Gastrocnemius medialis (tissue), 4 donors: ENCODE measurements at regions not wholly inside any gene's neighbourhood (a gene's known extent, or its start where the extent isn't known, plus 50 kb on each side); places are given as distances from the start of the nearest gene placed in this dataset.

Source experiments
- ATAC-seq, 2 donors: fragments of 150-250 bp; one replicate each; pipeline ENCODE4 v1.9.1; 2016
- DNase-seq, 2 donors: peaks; one replicate each; pipeline ENCODE4 v3.0.0-alpha.2; 2019
- H3K27ac ChIP-seq, 4 donors: fragments of 200-600 bp; sonication (generic); 1 replicate in 1 of 4; 2 replicates in 3 of 4; pipeline ENCODE4 v1.5.1; 2016 to 2018; ENCODE audit warnings: mild to moderate bottlenecking in 2 of 4, moderate library complexity in 1 of 4
- H3K27me3 ChIP-seq, 3 donors: fragments of 200-600 bp; sonication (generic) in 2 of 3; 1 replicate in 1 of 3; 2 replicates in 2 of 3; pipeline versions ENCODE4 v1.5.1 to v1.6.0; 2016 to 2019; ENCODE audit warnings: mild to moderate bottlenecking in 1 of 3, moderate library complexity in 1 of 3
- H3K36me3 ChIP-seq, 2 donors: fragments of 200-600 bp; sonication (generic) in 1 of 2; one replicate each; pipeline ENCODE4 v1.5.1; 2017 to 2018
- H3K4me1 ChIP-seq, 2 donors: fragments of 200-600 bp; sonication (generic) in 1 of 2; one replicate each; pipeline ENCODE4 v1.5.1; 2016 to 2017; ENCODE audit warnings: mild to moderate bottlenecking in 2 of 2
- H3K4me3 ChIP-seq, 4 donors: fragments of 200-600 bp; sonication (generic) in 3 of 4; 1 replicate in 1 of 4; 2 replicates in 3 of 4; pipeline ENCODE4 v1.5.1; 2016 to 2019; ENCODE audit warnings: mild to moderate bottlenecking in 2 of 4
- H3K9me3 ChIP-seq, 3 donors: fragments of 200-600 bp; sonication (generic) in 2 of 3; 1 replicate in 1 of 3; 2 replicates in 2 of 3; pipeline ENCODE4 v1.5.1; 2016 to 2019
- CTCF ChIP-seq, 5 experiments: fragments of 450-650 bp in 3 of 5; fragments of 200-600 bp in 2 of 5; sonication (generic) in 2 of 5; IDR thresholded peaks in 4 of 5; conservative IDR thresholded peaks in 1 of 5; 1 replicate in 4 of 5; 2 replicates in 1 of 5; pipeline ENCODE4 v1.5.1; 2016 to 2019; ENCODE audit warnings: antibody characterized with exemption in 5 of 5, mild to moderate bottlenecking in 3 of 5, moderate library complexity in 3 of 5
- POLR2A ChIP-seq, 2 donors: fragments of 450-650 bp; IDR thresholded peaks; one replicate each; pipeline ENCODE4 v1.6.1; 2017; ENCODE audit warnings: antibody characterized with exemption in 2 of 2, mild to moderate bottlenecking in 2 of 2, moderate library complexity in 2 of 2
- in situ Hi-C, 4 donors: fragments of 200-750 bp; cut with MboI; loops; one replicate each; pipeline versions ENCODE4 v1.15.0 to v1.8.0; 2017; ENCODE audit warnings: low sequenced_read_pairs in 4 of 4
- intact Hi-C: fragments of 100-400 bp; cut with DNase I; formaldehyde crosslinking; loops from one replicate; pipeline ENCODE4 v1.15.1; 2023; ENCODE audit warnings: low total_unique reads

GRCh38 chr3:31407665-31408064, 125.1 kb upstream of the STT3B start:
- Histone ChIP-seq H3K4me3 (no peak overlapping the region), H3K4me1 (peaks cover 0 to 5% of the 10 kb centered on the region in 2 donors), H3K36me3 (no peaks in the 10 kb centered on the region), H3K9me3 (no peaks in the 10 kb centered on the region), H3K27me3 (no peaks in the 10 kb centered on the region), H3K27ac (no peak overlapping the region)
- ATAC-seq = no peak
- in situ Hi-C loops (no loop called here), intact Hi-C loops (no loop called here)
- no peak for TF ChIP-seq POLR2A (IDR thresholded peaks at IDR 0.05)
- no peak for TF ChIP-seq CTCF (IDR thresholded peaks at IDR 0.05 in 4 of 5, conservative IDR thresholded peaks at IDR 0.05 in 1 of 5)
- DNase-seq = no peak

GRCh38 chr3:31408720-31409119, 124.0 kb upstream of the STT3B start:
- Histone ChIP-seq H3K4me1 (peaks cover 0 to 5% of the 10 kb centered on the region in 2 donors), H3K27me3 (no peaks in the 10 kb centered on the region), H3K27ac (no peak overlapping the region), H3K4me3 (no peak overlapping the region), H3K36me3 (no peaks in the 10 kb centered on the region), H3K9me3 (no peaks in the 10 kb centered on the region)
- DNase-seq (no peak), ATAC-seq (no peak)
- intact Hi-C loops = no loop called here
- in situ Hi-C loops = no loop called here
- no peak for TF ChIP-seq CTCF (IDR thresholded peaks at IDR 0.05 in 4 of 5, conservative IDR thresholded peaks at IDR 0.05 in 1 of 5)
- no peak for TF ChIP-seq POLR2A (IDR thresholded peaks at IDR 0.05)

DNA sequence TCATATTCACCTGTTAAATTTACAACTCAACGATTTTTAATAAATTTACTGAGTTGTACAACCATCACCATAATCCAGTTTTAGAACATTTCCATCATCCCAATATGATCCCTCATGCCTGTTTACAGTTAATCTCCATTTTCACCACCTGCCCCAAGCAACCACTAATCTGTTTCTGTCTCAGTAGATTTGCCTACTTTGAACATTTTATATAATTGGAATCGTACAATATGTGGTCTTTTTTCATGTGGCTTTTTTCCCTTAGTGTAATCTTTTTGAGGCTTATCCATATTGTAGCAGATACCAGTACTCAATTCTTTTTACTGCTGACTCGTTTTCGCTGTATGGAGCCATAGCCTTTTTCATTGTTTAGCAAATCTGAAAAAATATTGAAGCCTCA, 123.3 kb upstream of the STT3B start:
- TF ChIP-seq POLR2A (IDR thresholded peaks at IDR 0.05) (no peak), CTCF (IDR thresholded peaks at IDR 0.05 in 4 of 5, conservative IDR thresholded peaks at IDR 0.05 in 1 of 5) (no peak)
- H3K4me3 ChIP-seq = no peak overlapping the region
- intact Hi-C loops = no loop called here
- peaks cover 0 to 5% of the 10 kb centered on the region in 2 donors for H3K4me1 ChIP-seq
- in situ Hi-C loops = no loop called here
- no peaks in the 10 kb centered on the region for H3K9me3 ChIP-seq
- ATAC-seq (no peak), DNase-seq (no peak)
- no peaks in the 10 kb centered on the region for H3K27me3 ChIP-seq
- no peak overlapping the region for H3K27ac ChIP-seq
- H3K36me3 ChIP-seq = no peaks in the 10 kb centered on the region

GRCh38 chr3:31409866-31410265, 122.9 kb upstream of the STT3B start:
- Histone ChIP-seq H3K27ac (no peak overlapping the region), H3K4me1 (peaks cover 0 to 5% of the 10 kb centered on the region in 2 donors), H3K27me3 (no peaks in the 10 kb centered on the region), H3K4me3 (no peak overlapping the region), H3K36me3 (no peaks in the 10 kb centered on the region), H3K9me3 (no peaks in the 10 kb centered on the region)
- DNase-seq (no peak), ATAC-seq (no peak)
- in situ Hi-C loops (no loop called here), intact Hi-C loops (no loop called here)
- no peak for TF ChIP-seq POLR2A (IDR thresholded peaks at IDR 0.05)

- intact Hi-C loops = no loop called here
- in situ Hi-C loops = no loop called here
- ATAC-seq (no peak), DNase-seq (no peak)
- Histone ChIP-seq H3K27me3 (no peaks in the 10 kb centered on the region), H3K9me3 (no peaks in the 10 kb centered on the region), H3K4me3 (no peak overlapping the region), H3K27ac (no peak overlapping the region), H3K36me3 (no peaks in the 10 kb centered on the region), H3K4me1 (peaks cover 0 to 5% of the 10 kb centered on the region in 2 donors)
- TF ChIP-seq POLR2A (IDR thresholded peaks at IDR 0.05) (no peak), CTCF (IDR thresholded peaks at IDR 0.05 in 4 of 5, conservative IDR thresholded peaks at IDR 0.05 in 1 of 5) (no peak)
These were observed 122.3 kb upstream of the STT3B start for GRCh38 chr3:31410411-31410810.
